GM21529 (cell line): ENCODE measurements at regions not wholly inside any gene's neighbourhood (a gene's known extent, or its start where the extent isn't known, plus 50 kb on each side); places are given as distances from the start of the nearest gene placed in this dataset.
"Not testable (repeated sequence)": the region's sequence is repeated elsewhere in the genome, so short reads cannot be mapped to it uniquely, and the experiment has no call there.

Source experiments
- ATAC-seq: cut with Tn5 transposase; IDR thresholded peaks from one replicate; pipeline ENCODE4 v1.9.1; 2021; ENCODE audit not compliant: unreplicated experiment

GRCh38 chr1:184181044-184181443 lies 129.5 kb downstream of the TSEN15 start:
- no peak for ATAC-seq

- no peak for ATAC-seq
Measured at GRCh38 chr1:184183919-184184318, 132.4 kb downstream of the TSEN15 start.

- not testable (repeated sequence) for ATAC-seq
Measured at GRCh38 chr1:184184614-184185013, 133.1 kb downstream of the TSEN15 start.

- ATAC-seq = no peak
Measured at GRCh38 chr1:184185347-184185746, 133.8 kb downstream of the TSEN15 start.

- no peak for ATAC-seq
Measured at GRCh38 chr1:184186167-184186566, 134.6 kb downstream of the TSEN15 start.

GRCh38 chr1:184187097-184187496 lies 135.6 kb downstream of the TSEN15 start:
- ATAC-seq = no peak

- no peak for ATAC-seq
Measured at GRCh38 chr1:184188037-184188436, 136.5 kb downstream of the TSEN15 start.

- ATAC-seq = no peak
Measured at GRCh38 chr1:184189361-184189760, 137.8 kb downstream of the TSEN15 start.

- ATAC-seq = no peak
Measured at GRCh38 chr1:184190616-184191015, 139.1 kb downstream of the TSEN15 start.

GRCh38 chr1:184191181-184191621 lies 139.7 kb downstream of the TSEN15 start:
- ATAC-seq = no peak

- no peak for ATAC-seq
Measured at GRCh38 chr1:184192796-184193195, 141.3 kb downstream of the TSEN15 start.

- ATAC-seq = no peak
Measured at GRCh38 chr1:184193451-184193850, 141.9 kb downstream of the TSEN15 start.

- ATAC-seq = no peak
Measured at GRCh38 chr1:184194236-184194635, 142.7 kb downstream of the TSEN15 start.

- ATAC-seq = not testable (repeated sequence)
Measured at GRCh38 chr1:184195722-184196121, 144.2 kb downstream of the TSEN15 start.

- no peak for ATAC-seq
Measured at GRCh38 chr1:184197831-184198230, 146.3 kb downstream of the TSEN15 start.

- ATAC-seq = no peak
Measured at GRCh38 chr1:184199036-184199435, 147.5 kb downstream of the TSEN15 start.

- ATAC-seq = no peak
Measured at GRCh38 chr1:184199438-184200085, 148.0 kb downstream of the TSEN15 start.

- no peak for ATAC-seq
Measured at GRCh38 chr1:184208622-184209021, 157.1 kb downstream of the TSEN15 start.

- ATAC-seq = no peak
Measured at GRCh38 chr1:184210031-184210430, 158.5 kb downstream of the TSEN15 start.

GRCh38 chr1:184210862-184211261 lies 159.3 kb downstream of the TSEN15 start:
- no peak for ATAC-seq

- ATAC-seq = no peak
Measured at GRCh38 chr1:184212649-184213314, 161.3 kb downstream of the TSEN15 start.

- no peak for ATAC-seq
Measured at GRCh38 chr1:184214128-184214527, 162.6 kb downstream of the TSEN15 start.
